PFSK-1 (cell line): ENCODE measurements at regions not wholly inside any gene's neighbourhood (a gene's known extent, or its start where the extent isn't known, plus 50 kb on each side); places are given as distances from the start of the nearest gene placed in this dataset.

Experiments
- FOXP2 ChIP-seq: optimal IDR thresholded peaks from 2 replicates; pipeline ENCODE3; 2011; ENCODE audit warnings: borderline replicate concordance, control low read depth, inconsistent platforms; ENCODE audit not compliant: insufficient read depth; ENCODE audit errors: extremely low read length, extremely low read depth
- POLR2AphosphoS5 ChIP-seq: IDR thresholded peaks from 2 replicates; pipeline ENCODE4 v1.6.1; 2012; ENCODE audit warnings: low read depth, mild to moderate bottlenecking, control low read depth, low read length, moderate library complexity
- SIN3A ChIP-seq: IDR thresholded peaks from 2 replicates; pipeline ENCODE4 v1.6.1; 2012; ENCODE audit warnings: mild to moderate bottlenecking, low read length, moderate library complexity, borderline replicate concordance; ENCODE audit not compliant: insufficient read depth
- TAF1 ChIP-seq: IDR thresholded peaks from 2 replicates; pipeline ENCODE4 v1.6.1; 2012; ENCODE audit warnings: low read length, control low read depth, borderline replicate concordance; ENCODE audit not compliant: insufficient read depth
- TF ChIP-seq, protein P1 (sequence below), 2 experiments: IDR thresholded peaks; 2 replicates each; pipeline versions ENCODE4 v1.6.1 to v1.8.0; 2011 to 2012; ENCODE audit warnings: low read depth in 2 of 2, low read length in 2 of 2, control low read depth in 1 of 2, inconsistent platforms in 1 of 2, mild to moderate bottlenecking in 1 of 2, moderate library complexity in 1 of 2; ENCODE audit not compliant: insufficient read depth in 1 of 2

DNA sequence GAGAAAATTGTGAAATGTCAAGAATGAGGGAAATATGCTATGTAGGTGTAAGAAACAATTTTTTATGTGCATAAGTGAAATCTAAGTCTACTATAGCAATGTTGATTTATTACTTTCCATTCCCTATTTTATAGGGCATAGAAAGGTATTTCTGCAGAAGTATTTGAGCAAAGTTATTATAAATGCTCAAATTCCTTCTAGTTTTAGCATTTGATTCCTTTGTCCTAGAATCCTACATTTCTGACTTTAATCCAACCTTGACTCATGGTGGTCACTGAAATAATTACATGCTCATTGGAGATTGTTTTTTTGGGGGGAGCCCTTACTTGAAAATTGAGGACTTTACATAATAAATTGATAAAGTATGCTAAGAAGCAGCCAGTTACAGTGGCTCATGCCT, 716.6 kb upstream of the LUZP2 start:
- TF ChIP-seq POLR2AphosphoS5, result no peak
- TF ChIP-seq, protein P1, sequence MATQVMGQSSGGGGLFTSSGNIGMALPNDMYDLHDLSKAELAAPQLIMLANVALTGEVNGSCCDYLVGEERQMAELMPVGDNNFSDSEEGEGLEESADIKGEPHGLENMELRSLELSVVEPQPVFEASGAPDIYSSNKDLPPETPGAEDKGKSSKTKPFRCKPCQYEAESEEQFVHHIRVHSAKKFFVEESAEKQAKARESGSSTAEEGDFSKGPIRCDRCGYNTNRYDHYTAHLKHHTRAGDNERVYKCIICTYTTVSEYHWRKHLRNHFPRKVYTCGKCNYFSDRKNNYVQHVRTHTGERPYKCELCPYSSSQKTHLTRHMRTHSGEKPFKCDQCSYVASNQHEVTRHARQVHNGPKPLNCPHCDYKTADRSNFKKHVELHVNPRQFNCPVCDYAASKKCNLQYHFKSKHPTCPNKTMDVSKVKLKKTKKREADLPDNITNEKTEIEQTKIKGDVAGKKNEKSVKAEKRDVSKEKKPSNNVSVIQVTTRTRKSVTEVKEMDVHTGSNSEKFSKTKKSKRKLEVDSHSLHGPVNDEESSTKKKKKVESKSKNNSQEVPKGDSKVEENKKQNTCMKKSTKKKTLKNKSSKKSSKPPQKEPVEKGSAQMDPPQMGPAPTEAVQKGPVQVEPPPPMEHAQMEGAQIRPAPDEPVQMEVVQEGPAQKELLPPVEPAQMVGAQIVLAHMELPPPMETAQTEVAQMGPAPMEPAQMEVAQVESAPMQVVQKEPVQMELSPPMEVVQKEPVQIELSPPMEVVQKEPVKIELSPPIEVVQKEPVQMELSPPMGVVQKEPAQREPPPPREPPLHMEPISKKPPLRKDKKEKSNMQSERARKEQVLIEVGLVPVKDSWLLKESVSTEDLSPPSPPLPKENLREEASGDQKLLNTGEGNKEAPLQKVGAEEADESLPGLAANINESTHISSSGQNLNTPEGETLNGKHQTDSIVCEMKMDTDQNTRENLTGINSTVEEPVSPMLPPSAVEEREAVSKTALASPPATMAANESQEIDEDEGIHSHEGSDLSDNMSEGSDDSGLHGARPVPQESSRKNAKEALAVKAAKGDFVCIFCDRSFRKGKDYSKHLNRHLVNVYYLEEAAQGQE (IDR thresholded peaks at IDR 0.05; ENCODE audit: insufficient read depth in 1 of 2, low read depth in 2 of 2, low read length in 2 of 2), result no peak
- TF ChIP-seq FOXP2, result no peak
- no peak for TF ChIP-seq TAF1
- TF ChIP-seq SIN3A, result no peak

DNA sequence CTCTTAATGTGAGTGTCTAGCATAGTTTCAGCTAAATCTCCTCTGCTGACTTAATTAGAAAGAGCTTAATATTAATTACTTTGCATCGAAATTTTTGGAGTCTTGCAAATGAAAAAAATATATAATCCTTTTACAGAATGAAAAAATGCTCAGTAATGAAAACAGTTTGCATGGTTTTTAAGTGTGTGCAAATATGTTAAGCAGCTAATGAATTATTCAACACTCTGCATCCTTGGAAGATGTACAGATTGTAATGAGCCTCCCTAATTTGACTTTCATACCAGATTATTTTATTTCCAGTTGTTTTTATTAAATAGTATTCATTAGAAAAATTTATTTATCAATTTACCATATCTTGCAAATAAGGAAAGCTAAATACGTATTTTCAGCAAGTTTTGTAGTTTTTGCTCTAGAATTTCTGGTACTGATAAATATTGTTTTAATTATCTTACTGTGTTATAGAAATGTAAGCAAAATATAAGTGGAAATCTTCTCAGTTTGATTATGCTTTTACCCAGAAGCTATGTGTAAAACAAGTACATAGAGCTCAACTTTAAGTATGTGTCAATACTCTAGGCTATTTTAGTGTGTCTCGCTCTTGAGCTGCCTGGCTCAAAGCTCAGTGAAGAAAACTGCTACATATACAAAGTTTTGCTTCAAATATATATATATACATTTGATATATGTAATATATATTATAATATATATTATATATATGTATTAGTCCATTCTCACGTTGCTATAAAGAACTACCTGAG, 714.9 kb upstream of the LUZP2 start:
- TF ChIP-seq POLR2AphosphoS5, result no peak
- TF ChIP-seq, protein P1 (IDR thresholded peaks at IDR 0.05; ENCODE audit: insufficient read depth in 1 of 2, low read depth in 2 of 2, low read length in 2 of 2), result no peak
- no peak for TF ChIP-seq TAF1
- TF ChIP-seq SIN3A, result no peak
- no peak for TF ChIP-seq FOXP2

DNA sequence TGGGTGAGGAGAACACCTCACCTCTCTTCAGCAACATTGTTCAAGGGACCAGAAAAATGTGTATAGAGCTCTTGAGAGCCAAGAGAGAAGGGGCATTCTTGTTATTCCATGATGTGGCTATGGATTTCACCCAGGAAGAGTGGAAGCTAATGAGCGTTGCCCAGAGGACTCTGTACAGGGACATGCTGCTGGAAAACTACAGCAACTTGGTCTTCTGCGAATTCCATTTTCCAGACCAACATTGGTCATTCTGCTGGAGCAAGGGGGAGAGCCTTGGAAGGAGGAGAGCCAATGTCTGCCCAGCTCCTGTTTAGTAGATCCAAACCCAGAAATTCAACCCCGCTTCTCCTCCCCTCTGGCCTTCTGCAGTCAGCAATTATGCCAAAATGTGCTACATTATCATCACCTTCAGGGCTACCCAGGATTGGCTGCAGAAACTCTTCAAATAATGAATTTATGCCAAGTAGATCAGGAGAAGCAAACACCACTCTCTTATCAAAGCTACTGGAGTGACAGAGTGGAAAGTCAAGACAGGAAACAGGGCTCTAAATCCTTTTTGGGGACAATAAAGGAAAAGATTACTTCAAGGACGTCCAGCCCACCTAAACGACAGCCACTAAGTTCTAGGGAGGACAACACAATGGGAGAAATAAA, 707.5 kb upstream of the LUZP2 start:
- no peak for TF ChIP-seq TAF1
- TF ChIP-seq, protein P1 (IDR thresholded peaks at IDR 0.05; ENCODE audit: insufficient read depth in 1 of 2, low read depth in 2 of 2, low read length in 2 of 2), result no peak
- TF ChIP-seq SIN3A, result no peak
- no peak for TF ChIP-seq POLR2AphosphoS5
- no peak for TF ChIP-seq FOXP2

DNA sequence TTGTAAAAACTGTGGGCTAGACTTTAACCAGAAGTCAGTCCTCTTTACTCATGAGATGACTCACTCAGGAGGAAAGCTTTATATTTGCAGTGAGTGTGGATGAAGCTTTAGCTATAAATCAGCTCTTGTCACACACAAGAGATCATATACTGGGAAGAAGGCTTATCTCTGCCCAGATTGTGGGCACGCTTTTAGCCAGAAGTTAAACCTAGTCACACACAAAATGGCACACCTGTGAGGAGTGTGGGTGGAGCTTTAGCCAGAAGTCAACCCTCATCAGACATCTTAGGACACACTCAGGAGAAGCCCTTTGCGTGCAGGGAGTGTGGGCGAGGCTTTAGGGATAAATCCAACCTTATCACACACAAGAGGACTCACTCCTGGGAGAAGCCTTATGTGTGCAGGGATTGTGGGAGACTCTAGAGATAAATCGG, 706.9 kb upstream of the LUZP2 start:
- TF ChIP-seq FOXP2 (no peak), TAF1 (no peak), SIN3A (no peak), POLR2AphosphoS5 (no peak)
- TF ChIP-seq, protein P1 (IDR thresholded peaks at IDR 0.05; ENCODE audit: insufficient read depth in 1 of 2, low read depth in 2 of 2, low read length in 2 of 2), result no peak
